OCI-LY7 (cell line): ENCODE measurements at regions not wholly inside any gene's neighbourhood (a gene's known extent, or its start where the extent isn't known, plus 50 kb on each side); places are given as distances from the start of the nearest gene placed in this dataset.

Experiments used
- BruUV-seq: library from RNA; stranded (reverse); fragments of 400-500 nt; replicated peaks from 2 replicates; lab custom pipeline; 2021; lab: Mats Ljungman, UMichigan
- CTCF ChIA-PET: fragments of 300-600 bp; sonication (Branson Sonifier 250); formaldehyde crosslinking; loops from one replicate; lab custom pipeline; 2022; ENCODE audit warnings: antibody characterized with exemption; ENCODE audit not compliant: unreplicated experiment; lab: Charles Lee
- POLR2A ChIA-PET: fragments of 300-600 bp; sonication (Branson Sonifier 250); formaldehyde crosslinking; loops from one replicate; lab custom pipeline; 2022; ENCODE audit warnings: antibody characterized with exemption; lab: Charles Lee
- DNase-seq: peaks from one replicate; pipeline ENCODE4 v3.0.0-alpha.2; 2015; ENCODE audit warnings: low spot score
- H2AFZ ChIP-seq: fragments of 200-600 bp; sonication (generic), shearing (Covaris generic); 2 replicates; pipeline ENCODE4 v1.6.1; 2014; ENCODE audit warnings: mild to moderate bottlenecking, antibody characterized with exemption, low read length, moderate library complexity
- H3K27ac ChIP-seq: fragments of 200-600 bp; sonication (generic); 2 replicates; pipeline ENCODE4 v1.5.1; 2014; ENCODE audit warnings: mixed run types, low read depth, mild to moderate bottlenecking, moderate library complexity, low read length, inconsistent platforms; ENCODE audit not compliant: poor library complexity, severe bottlenecking
- H3K36me3 ChIP-seq: fragments of 200-600 bp; sonication (generic); 2 replicates; pipeline ENCODE4 v1.6.1; 2014; ENCODE audit warnings: mild to moderate bottlenecking, antibody characterized with exemption, low read length, moderate library complexity, mixed read lengths; ENCODE audit not compliant: insufficient read depth
- H3K4me1 ChIP-seq: fragments of 200-600 bp; sonication (generic); 2 replicates; pipeline ENCODE4 v1.5.1; 2014; ENCODE audit warnings: mild to moderate bottlenecking, low read length; ENCODE audit not compliant: insufficient read depth, poor library complexity, severe bottlenecking
- H3K4me2 ChIP-seq: fragments of 200-600 bp; sonication (generic); 2 replicates; pipeline ENCODE4 v1.6.1; 2014; ENCODE audit warnings: mild to moderate bottlenecking, low read length
- H3K4me3 ChIP-seq: fragments of 200-600 bp; sonication (generic); 2 replicates; pipeline ENCODE4 v1.5.1; 2014; ENCODE audit warnings: mild to moderate bottlenecking, low read depth, low read length; ENCODE audit not compliant: poor library complexity, severe bottlenecking
- H3K79me2 ChIP-seq: fragments of 200-600 bp; sonication (generic); 2 replicates; pipeline ENCODE4 v1.6.1; 2016; ENCODE audit warnings: low read depth, mild to moderate bottlenecking, low read length, moderate library complexity, mixed read lengths; ENCODE audit not compliant: insufficient read depth
- H3K9me2 ChIP-seq: fragments of 200-600 bp; sonication (generic); 2 replicates; pipeline ENCODE4 v1.6.1; 2016; ENCODE audit warnings: mild to moderate bottlenecking, low read length, mixed read lengths; ENCODE audit not compliant: insufficient read depth
- H3K9me3 ChIP-seq: fragments of 200-600 bp; sonication (generic); 2 replicates; pipeline ENCODE4 v1.6.1; 2014; ENCODE audit warnings: mild to moderate bottlenecking, mixed run types, low read length, mixed read lengths
- H4K20me1 ChIP-seq: fragments of 200-600 bp; sonication (generic); 2 replicates; pipeline ENCODE4 v1.6.1; 2014; ENCODE audit warnings: mild to moderate bottlenecking, antibody characterized with exemption, low read length, moderate library complexity, mixed read lengths; ENCODE audit not compliant: insufficient read depth
- CTCF ChIP-seq: fragments of 200-600 bp; sonication (generic); conservative IDR thresholded peaks from 2 replicates; pipeline ENCODE4 v1.5.1; 2014; ENCODE audit warnings: mild to moderate bottlenecking, antibody characterized with exemption, low read length, moderate library complexity, mixed read lengths
- EZH2phosphoT487 ChIP-seq: fragments of 200-600 bp; sonication (generic); IDR thresholded peaks from 2 replicates; pipeline ENCODE4 v1.6.1; 2018; ENCODE audit warnings: low read depth, borderline replicate concordance, mild to moderate bottlenecking, mixed run types, antibody characterized with exemption, low read length, moderate library complexity, mixed read lengths
- intact Hi-C: fragments of 100-400 bp; cut with micrococcal nuclease; formaldehyde crosslinking; loops from one replicate; pipeline ENCODE4 v1.10.0; 2022; ENCODE audit not compliant: unreplicated experiment

DNA sequence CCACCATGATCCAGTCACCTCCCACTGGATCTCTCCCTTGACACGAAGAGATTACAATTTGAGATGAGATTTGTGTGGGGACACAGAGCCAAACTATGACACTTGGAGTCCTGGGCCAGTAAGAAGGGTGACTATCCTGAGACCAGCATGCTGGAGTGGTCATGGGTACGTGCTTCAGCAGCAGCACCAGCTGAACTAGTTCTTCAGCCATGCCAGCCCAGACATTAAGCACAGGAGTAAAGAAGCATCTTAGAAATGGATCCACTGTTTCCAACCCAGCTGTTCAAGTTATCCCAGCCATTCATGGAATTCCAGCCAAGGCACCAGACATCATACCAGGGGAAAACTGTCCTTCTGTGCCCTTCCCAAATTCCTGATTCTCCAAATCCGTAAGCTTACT is 370.0 kb downstream of the MAFB start:
- no peaks in the 10 kb centered on the region for H3K9me3 ChIP-seq
- ChIA-PET POLR2A (no interaction called here), CTCF (no interaction called here)
- BruUV-seq: no TSS peak
- H3K4me3 ChIP-seq: no peak overlapping the region
- TF ChIP-seq EZH2phosphoT487 (no peak), CTCF (no peak)
- H2AFZ ChIP-seq: no peak overlapping the region
- H3K27ac ChIP-seq: no peak overlapping the region
- intact Hi-C loops: no loop called here
- DNase-seq: no peak
- no peaks in the 10 kb centered on the region for H4K20me1 ChIP-seq
- no peak overlapping the region for H3K4me2 ChIP-seq
- H3K4me1 ChIP-seq: no peaks in the 10 kb centered on the region
- no peaks in the 10 kb centered on the region for H3K9me2 ChIP-seq
- no peaks in the 10 kb centered on the region for H3K36me3 ChIP-seq
- H3K79me2 ChIP-seq: no peaks in the 10 kb centered on the region

DNA sequence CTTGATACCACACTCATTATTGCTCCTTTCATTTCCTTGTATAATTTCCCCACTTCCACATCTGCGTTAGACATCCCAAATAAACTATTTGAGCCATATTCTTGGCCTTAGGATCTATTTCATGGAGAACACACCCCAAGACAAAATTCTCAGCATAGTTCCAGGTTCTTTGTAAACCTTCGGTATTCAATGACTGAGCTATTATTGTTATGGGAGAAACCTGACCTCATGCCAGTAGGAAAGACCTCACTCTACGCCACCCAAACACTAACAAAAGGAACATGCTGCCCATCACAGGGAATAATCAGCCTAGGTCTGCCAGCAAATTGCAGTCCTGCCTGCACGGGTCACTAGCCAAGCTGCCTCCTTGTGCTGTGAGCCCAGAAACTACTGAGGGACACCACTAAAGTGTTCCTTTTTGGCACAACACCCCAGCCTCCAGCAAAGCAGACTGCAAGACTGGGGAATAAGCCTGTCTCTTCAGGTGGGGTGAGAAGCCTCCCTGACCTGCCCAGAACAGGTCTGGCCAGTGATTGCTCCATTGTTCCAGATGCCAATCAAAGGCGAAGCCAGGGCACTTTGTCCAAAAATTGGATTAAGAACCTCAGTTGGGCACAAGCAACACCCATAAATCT is 371.8 kb downstream of the MAFB start:
- ChIA-PET CTCF (no interaction called here), POLR2A (no interaction called here)
- no TSS peak for BruUV-seq

More for the DNA sequence above, 371.8 kb downstream of the MAFB start:
- TF ChIP-seq EZH2phosphoT487 (no peak), CTCF (no peak)
- H4K20me1 ChIP-seq: no peaks in the 10 kb centered on the region
- H3K9me2 ChIP-seq: no peaks in the 10 kb centered on the region
- no peaks in the 10 kb centered on the region for H3K9me3 ChIP-seq
- no peaks in the 10 kb centered on the region for H3K4me1 ChIP-seq
- H3K4me2 ChIP-seq: no peak overlapping the region
- H3K4me3 ChIP-seq: no peak overlapping the region
- H2AFZ ChIP-seq: no peak overlapping the region
- no peaks in the 10 kb centered on the region for H3K79me2 ChIP-seq
- no peaks in the 10 kb centered on the region for H3K36me3 ChIP-seq
- DNase-seq: no peak
- intact Hi-C loops: no loop called here
- H3K27ac ChIP-seq: no peak overlapping the region
